Pancreas (tissue), 10 donors: ENCODE measurements at regions not wholly inside any gene's neighbourhood (a gene's known extent, or its start where the extent isn't known, plus 50 kb on each side); places are given as distances from the start of the nearest gene placed in this dataset.

ENCODE experiments used
- ATAC-seq, 4 donors: fragments of 200-7000 bp; cut with Tn5 transposase; one replicate each; pipeline versions ENCODE4 v1.8.0 to v1.9.1; 2020; ENCODE audit warnings: mild to moderate bottlenecking in 4 of 4, moderate library complexity in 4 of 4
- DNase-seq, 6 donors: peaks; one replicate each; pipeline ENCODE4 v3.0.0-alpha.2; 2020
- FAIRE-seq: peaks from 2 replicates; lab custom pipeline; 2012; peaks lifted over from hg19 to GRCh38; lab: Jason Lieb, UNC
- H3K27ac ChIP-seq, 4 donors: fragments of 200-600 bp; sonication (generic); 1 replicate in 3 of 4; 2 replicates in 1 of 4; pipeline versions ENCODE4 v1.5.0 to v1.8.0; 2020
- H3K27me3 ChIP-seq, 4 donors: fragments of 200-600 bp; one replicate each; pipeline ENCODE4 v1.8.0; 2021
- H3K36me3 ChIP-seq, 3 donors: fragments of 200-600 bp; sonication (generic) in 1 of 3; one replicate each; pipeline versions ENCODE4 v1.5.0 to v1.8.0; 2020 to 2021
- H3K4me1 ChIP-seq, 3 donors: fragments of 200-600 bp; one replicate each; pipeline ENCODE4 v1.8.0; 2021
- H3K4me3 ChIP-seq, 4 donors: fragments of 200-600 bp; sonication (generic) in 2 of 4; one replicate each; pipeline versions ENCODE4 v1.5.0 to v1.8.0; 2020 to 2021
- H3K9me3 ChIP-seq, 4 donors: fragments of 200-600 bp; one replicate each; pipeline ENCODE4 v1.8.0; 2021
- CTCF ChIP-seq, 4 donors: fragments of 200-600 bp; sonication (generic) in 3 of 4; IDR thresholded peaks; one replicate each; pipeline versions ENCODE4 v1.5.0 to v1.8.0; 2021; ENCODE audit warnings: antibody characterized with exemption in 4 of 4
- WGBS, 2 donors: extraction: QIAGEN DNeasy Blood & Tissue Kit; methylation state at CpG; one replicate each; pipeline ENCODE4 v1.1.7; 2013; 5-methylcytosine and 5-hydroxymethylcytosine counted together
- intact Hi-C, 3 donors: fragments of 100-400 bp; cut with DNase I; formaldehyde crosslinking; loops; one replicate each; pipeline versions ENCODE4 v1.11.1 to v1.14.2; 2022
- donor health status: healthy with polysubstance abuse.
- donor health status: DM: no; HTN: no; CAD: no; lungs with moderate emphysema.
- donor health status: DM: no; HTN: no; CAD: no.
- donor health status: control.
- donor health status: control.
- donor health status: Bipolar disorder and iron deficiency.
- donor health status: DM: yes; HTN: yes; CAD: no.
- donor health status: DM: no; HTN: no; CAD: no.
- donor health status: DM: no; HTN: no; CAD: no.
- donor health status: DM: yes; HTN: yes; CAD: no.

DNA sequence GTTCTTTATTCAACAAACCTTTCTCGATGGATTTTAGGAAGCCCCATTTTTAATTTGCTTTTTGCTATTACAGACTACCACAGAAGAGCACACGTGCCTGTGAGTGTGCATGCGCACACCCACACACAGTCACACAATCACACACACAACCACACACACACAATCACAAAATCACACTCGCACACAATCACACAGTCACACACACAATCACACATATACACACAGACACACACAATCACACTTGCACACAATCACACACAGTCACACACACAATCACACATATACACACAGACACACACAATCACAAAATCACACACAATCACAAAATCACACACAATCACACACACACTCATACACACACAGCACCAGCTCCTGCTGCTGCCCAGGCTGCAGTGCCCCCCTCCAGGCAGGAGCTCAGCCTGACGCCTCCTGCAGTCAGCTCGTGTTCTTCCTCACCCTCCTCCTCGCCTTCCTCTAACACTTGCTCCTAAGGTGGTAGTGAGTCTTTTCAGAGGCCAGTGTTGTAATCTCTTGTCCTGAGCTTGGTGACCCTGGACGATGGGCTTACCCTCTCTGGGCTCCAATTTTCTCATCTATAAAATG, 125.0 kb upstream of the SOX1 start:
- no peak overlapping the region for H3K27ac ChIP-seq

DNA sequence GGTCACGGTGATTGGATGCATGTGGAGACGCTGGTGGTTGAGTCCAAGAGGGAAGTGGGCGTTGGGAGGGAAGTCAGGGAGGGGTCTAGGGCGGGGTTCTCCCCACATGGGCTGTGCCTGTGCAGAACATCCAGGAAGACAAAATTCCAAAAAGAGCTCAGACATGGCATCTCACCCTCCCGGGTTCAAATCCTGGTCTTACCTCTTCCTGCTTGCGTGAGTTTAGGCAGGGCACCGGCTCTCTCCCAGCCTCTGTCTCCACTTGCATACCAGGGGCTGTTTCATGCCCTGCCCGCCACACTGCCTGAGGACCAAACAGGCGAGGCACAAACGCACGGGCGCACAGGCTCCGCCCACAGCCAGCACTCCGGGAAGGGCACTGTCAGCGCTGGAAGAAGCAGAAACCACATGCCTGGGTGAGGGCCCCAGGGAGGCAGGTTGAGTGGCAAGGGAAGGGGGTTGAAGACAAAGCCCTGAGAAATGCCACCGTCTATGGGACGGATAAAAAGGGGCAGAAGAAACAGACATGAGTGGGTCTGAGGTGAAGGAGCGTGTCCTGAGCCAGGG, 123.6 kb upstream of the SOX1 start:
- FAIRE-seq (no peak), ATAC-seq (no peak), DNase-seq (no peak)
- Histone ChIP-seq H3K27me3 (no peaks in the 10 kb centered on the region), H3K27ac (no peak overlapping the region), H3K4me3 (no peak overlapping the region), H3K9me3 (no peaks in the 10 kb centered on the region), H3K36me3 (no peaks in the 10 kb centered on the region), H3K4me1 (no peaks in the 10 kb centered on the region)
- intact Hi-C loops, result no loop called here
- no peak for TF ChIP-seq CTCF (IDR thresholded peaks at IDR 0.05)
- 48 to 71% methylated on average over 18 of the region's 18 CpGs for WGBS, 2 donors

More for the DNA sequence above, 125.0 kb upstream of the SOX1 start:
- Histone ChIP-seq H3K36me3 (no peaks in the 10 kb centered on the region), H3K4me1 (no peaks in the 10 kb centered on the region), H3K27me3 (peaks cover 0 to 3% (median 0%) of the 10 kb centered on the region in 4 donors), H3K9me3 (no peaks in the 10 kb centered on the region), H3K4me3 (no peak overlapping the region)
- ATAC-seq (no peak), FAIRE-seq (no peak), DNase-seq (no peak)
- 51 to 69% methylated on average over 8 of the region's 8 CpGs for WGBS, 2 donors
- TF ChIP-seq CTCF (IDR thresholded peaks at IDR 0.05), result no peak
- intact Hi-C loops, result no loop called here

DNA sequence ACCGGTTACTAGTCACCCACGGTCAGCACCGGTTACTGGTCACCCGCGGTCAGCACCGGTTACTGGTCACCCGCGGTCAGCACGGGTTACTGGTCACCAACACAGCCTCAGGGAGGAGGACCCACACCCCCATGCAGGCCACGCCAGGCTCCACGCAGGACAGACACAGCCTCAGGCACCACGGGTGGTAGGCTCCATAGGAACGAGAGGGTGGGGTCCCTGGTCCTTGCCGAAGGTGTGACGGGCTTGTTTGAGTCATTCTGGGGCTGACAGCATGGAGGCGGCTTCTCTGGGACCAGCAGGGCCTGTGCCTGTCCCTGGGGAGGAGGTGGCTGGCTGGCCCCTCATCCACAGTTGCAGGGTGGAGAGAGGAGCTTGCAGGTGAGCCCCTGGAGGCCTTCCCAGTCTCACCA, 122.8 kb upstream of the SOX1 start:
- Histone ChIP-seq H3K4me1 (no peaks in the 10 kb centered on the region), H3K9me3 (no peaks in the 10 kb centered on the region), H3K27me3 (no peaks in the 10 kb centered on the region), H3K27ac (no peak overlapping the region), H3K4me3 (no peak overlapping the region), H3K36me3 (no peaks in the 10 kb centered on the region)
- 69 to 80% methylated on average over 16 of the region's 16 CpGs for WGBS, 2 donors
- FAIRE-seq (no peak), DNase-seq (no peak), ATAC-seq (no peak)
- TF ChIP-seq CTCF (IDR thresholded peaks at IDR 0.05), result no peak
- intact Hi-C loops, result no loop called here

GRCh38 chr13:111945086-111945485, 121.9 kb upstream of the SOX1 start:
- DNase-seq, result no peak
- ATAC-seq, result no peak
- TF ChIP-seq CTCF (IDR thresholded peaks at IDR 0.05), result no peak
- no peak for FAIRE-seq
- no peak overlapping the region for H3K27ac ChIP-seq
- H3K27me3 ChIP-seq, result no peaks in the 10 kb centered on the region
- H3K36me3 ChIP-seq, result no peaks in the 10 kb centered on the region
- no peak overlapping the region for H3K4me3 ChIP-seq
- WGBS, 2 donors, result 57 to 71% methylated on average over 16 of the region's 16 CpGs
- H3K4me1 ChIP-seq, result no peaks in the 10 kb centered on the region
- intact Hi-C loops, result no loop called here
- H3K9me3 ChIP-seq, result no peaks in the 10 kb centered on the region

- DNase-seq (no peak), FAIRE-seq (no peak), ATAC-seq (no peak)
- no peaks in the 10 kb centered on the region for H3K36me3 ChIP-seq
- no peaks in the 10 kb centered on the region for H3K27me3 ChIP-seq
- no peaks in the 10 kb centered on the region for H3K9me3 ChIP-seq
- 37 to 44% methylated on average over 10 of the region's 10 CpGs for WGBS, 2 donors
- intact Hi-C loops, result no loop called here
- no peak overlapping the region for H3K27ac ChIP-seq
- H3K4me1 ChIP-seq, result no peaks in the 10 kb centered on the region
- no peak for TF ChIP-seq CTCF (IDR thresholded peaks at IDR 0.05)
- no peak overlapping the region for H3K4me3 ChIP-seq
Measured at GRCh38 chr13:111946214-111946613, 120.7 kb upstream of the SOX1 start.
